AG09309 (cell line): ENCODE measurements at regions not wholly inside any gene's neighbourhood (a gene's known extent, or its start where the extent isn't known, plus 50 kb on each side); places are given as distances from the start of the nearest gene placed in this dataset.

Experiments used
- DNase-seq: peaks from one replicate; pipeline ENCODE4 v3.0.0-alpha.2; 2010; ENCODE audit warnings: low read depth
- H3K4me3 ChIP-seq: 2 replicates; pipeline ENCODE4 v1.5.1; 2011; ENCODE audit warnings: mild to moderate bottlenecking, low read depth, low read length, moderate library complexity; ENCODE audit not compliant: control insufficient read depth
- CTCF ChIP-seq: IDR thresholded peaks from 2 replicates; pipeline ENCODE4 v1.5.1; 2011; ENCODE audit warnings: mild to moderate bottlenecking, low read depth, low read length, inconsistent platforms; ENCODE audit not compliant: insufficient read depth, control insufficient read depth; ENCODE audit errors: missing control alignments

GRCh38 chr22:27554841-27555456 lies 246.6 kb downstream of the MN1 start:
- TF ChIP-seq CTCF, result no peak
- DNase-seq, result no peak

GRCh38 chr22:27556371-27556770 lies 245.2 kb downstream of the MN1 start:
- no peak for TF ChIP-seq CTCF

More at GRCh38 chr22:27554841-27555456, 246.6 kb downstream of the MN1 start:
- H3K4me3 ChIP-seq, result no peak overlapping the region

DNA sequence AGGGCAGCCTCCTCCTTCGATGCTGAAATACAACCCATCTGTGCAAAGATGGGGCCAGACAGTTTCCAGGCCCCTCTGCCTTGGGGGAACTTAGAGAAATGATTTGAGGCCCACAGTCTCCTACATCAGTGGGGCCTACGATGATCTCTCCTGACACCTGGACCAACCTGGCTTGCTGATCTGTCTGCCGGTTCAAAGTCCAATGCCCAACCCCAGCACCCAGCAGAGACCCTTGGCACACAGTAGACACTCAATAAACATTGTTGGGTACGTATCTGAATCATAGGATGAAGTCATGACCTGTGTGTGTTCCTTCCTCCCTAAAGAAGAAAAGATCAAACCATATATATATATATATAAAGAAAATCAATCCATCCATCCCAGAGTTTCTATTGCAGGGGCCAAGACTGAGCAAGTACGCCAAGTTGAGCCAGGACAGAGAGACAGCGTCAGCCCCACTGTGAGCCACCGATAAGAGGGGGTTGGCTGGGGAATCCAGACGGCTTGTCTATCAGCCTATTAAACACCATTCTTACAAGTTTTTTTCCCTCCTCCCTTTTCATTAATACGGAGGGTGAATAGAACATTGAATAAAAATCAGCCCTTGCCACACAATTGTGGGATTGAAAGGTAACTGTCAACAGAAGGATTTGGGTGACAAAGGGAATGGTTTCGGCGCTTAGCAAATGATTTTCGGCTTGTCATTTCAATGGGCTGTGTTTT lies 244.1 kb downstream of the MN1 start:
- TF ChIP-seq CTCF, result no peak
- H3K4me3 ChIP-seq, result no peak overlapping the region
- no peak for DNase-seq

More at GRCh38 chr22:27556371-27556770, 245.2 kb downstream of the MN1 start:
- no peak for DNase-seq
- H3K4me3 ChIP-seq, result no peak overlapping the region

GRCh38 chr22:27558658-27559371 lies 242.7 kb downstream of the MN1 start:
- no peak for DNase-seq
- no peak overlapping the region for H3K4me3 ChIP-seq
- TF ChIP-seq CTCF, result no peak

- DNase-seq, result no peak
- no peak overlapping the region for H3K4me3 ChIP-seq
- no peak for TF ChIP-seq CTCF
These were observed 240.8 kb downstream of the MN1 start for GRCh38 chr22:27560781-27561180.

GRCh38 chr22:27561286-27561904 lies 240.2 kb downstream of the MN1 start:
- TF ChIP-seq CTCF, result no peak
- no peak overlapping the region for H3K4me3 ChIP-seq
- DNase-seq, result no peak
